Adrenal gland (tissue), 9 donors: ENCODE measurements at regions not wholly inside any gene's neighbourhood (a gene's known extent, or its start where the extent isn't known, plus 50 kb on each side); places are given as distances from the start of the nearest gene placed in this dataset.

ENCODE experiments used
- DNase-seq, 7 donors: peaks; one replicate each; pipeline ENCODE4 v3.0.0-alpha.2; 2019 to 2020
- H3K27ac ChIP-seq, 5 donors: fragments of 200-600 bp; sonication (generic) in 4 of 5; 1 replicate in 3 of 5; 2 replicates in 2 of 5; pipeline versions ENCODE4 v1.5.1 to v1.8.0; 2016 to 2020; ENCODE audit warnings: mild to moderate bottlenecking in 1 of 5
- H3K27me3 ChIP-seq: fragments of 200-600 bp; 2 replicates; pipeline ENCODE4 v1.8.0; 2021
- H3K36me3 ChIP-seq, 2 donors: fragments of 200-600 bp; replicated peaks in 1 of 2; 1 replicate in 1 of 2; 2 replicates in 1 of 2; pipeline versions ENCODE4 v1.5.1 to v1.8.0; 2018 to 2022
- H3K4me1 ChIP-seq, 2 donors: fragments of 200-600 bp; replicated peaks in 1 of 2; 1 replicate in 1 of 2; 2 replicates in 1 of 2; pipeline versions ENCODE4 v1.5.1 to v1.8.0; 2018 to 2021
- H3K4me3 ChIP-seq, 4 donors: fragments of 200-600 bp; sonication (generic) in 3 of 4; one replicate each; pipeline ENCODE4 v1.5.1; 2016 to 2018
- H3K9me3 ChIP-seq, 3 donors: fragments of 200-600 bp; sonication (generic) in 1 of 3; replicated peaks in 1 of 3; 1 replicate in 2 of 3; 2 replicates in 1 of 3; pipeline versions ENCODE4 v1.5.1 to v1.8.0; 2016 to 2021
- POLR2A ChIP-seq, 2 donors: fragments of 450-650 bp; IDR thresholded peaks; one replicate each; pipeline ENCODE4 v1.6.1; 2017; ENCODE audit warnings: antibody characterized with exemption in 2 of 2, mild to moderate bottlenecking in 2 of 2, moderate library complexity in 1 of 2
- WGBS, 4 donors: extraction: QIAGEN DNeasy Blood & Tissue Kit in 2 of 4; methylation state at CpG; one replicate each; pipeline versions ENCODE4 v1.1.5 to v1.1.7; 2013 to 2017; 5-methylcytosine and 5-hydroxymethylcytosine counted together
- intact Hi-C, 2 donors: fragments of 100-400 bp; cut with DNase I; formaldehyde crosslinking; loops; one replicate each; pipeline versions ENCODE4 v1.14.1 to v1.15.0; 2022 to 2023
- TF ChIP-seq, protein P1 (sequence below), 6 experiments: fragments of 450-650 bp in 4 of 6; fragments of 200-600 bp in 2 of 6; sonication (generic) in 1 of 6; IDR thresholded peaks; 1 replicate in 5 of 6; 2 replicates in 1 of 6; pipeline versions ENCODE4 v1.5.1 to v1.8.0; 2016 to 2021; ENCODE audit warnings: antibody characterized with exemption in 6 of 6, mild to moderate bottlenecking in 2 of 6, moderate library complexity in 1 of 6
- donor health status: healthy with polysubstance abuse.
- donor health status: Bipolar disorder and iron deficiency.
- donor health status: DM: yes; HTN: yes; CAD: no.
- donor health status: DM: no; HTN: no; CAD: no.
- donor health status: DM: no; HTN: no; CAD: no.

DNA sequence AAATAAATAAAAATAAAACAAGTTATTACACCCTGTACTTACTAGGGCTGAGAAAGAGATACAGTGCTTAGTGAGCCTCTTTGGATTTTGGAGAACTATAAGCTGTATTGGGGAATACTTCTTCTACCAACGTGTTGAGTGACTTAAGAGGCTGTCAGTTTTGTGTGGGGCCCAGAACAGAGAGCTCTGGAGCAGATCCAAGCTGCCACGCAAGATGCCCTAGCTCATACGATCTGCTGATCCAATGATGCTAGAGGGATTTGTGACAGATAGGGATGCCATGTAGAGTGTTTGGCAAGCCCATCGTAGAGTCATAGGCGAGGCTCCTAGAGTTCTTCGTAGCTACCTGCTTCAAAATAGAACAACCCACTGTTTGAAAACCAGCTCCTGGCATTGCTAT, 60.3 kb upstream of the KLF3 start:
- WGBS, 4 donors = 85 to 94% (median 90%) methylated on average over 6 of the region's 6 CpGs

DNA sequence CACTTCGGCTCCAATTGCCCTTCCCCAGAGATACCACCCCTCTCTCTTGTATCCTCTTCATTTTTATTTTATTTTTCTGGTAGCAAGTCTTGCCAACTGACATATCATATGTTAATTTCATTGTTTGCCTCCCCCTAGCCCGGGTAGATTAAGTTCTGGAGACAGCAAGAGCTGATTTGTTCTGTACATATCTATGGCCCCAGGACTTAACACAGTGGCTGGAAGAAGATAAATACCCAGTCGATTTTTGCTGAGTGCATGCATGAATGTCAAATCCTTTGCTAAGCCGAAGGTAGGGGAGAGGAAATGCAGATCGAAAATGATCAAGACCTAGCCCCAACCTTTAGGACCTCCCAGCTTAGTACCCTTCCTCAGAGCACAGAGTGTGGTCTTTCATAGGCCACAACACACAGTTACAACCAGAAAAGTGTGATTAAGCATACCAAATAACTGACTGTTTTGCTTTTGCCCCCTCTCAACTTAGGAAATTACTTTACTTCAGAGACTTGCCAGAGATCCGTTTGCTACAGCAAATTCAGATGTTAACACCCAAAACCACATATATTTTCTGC, 58.7 kb upstream of the KLF3 start:
- Histone ChIP-seq H3K27ac (no peak overlapping the region), H3K27me3 (no peaks in the 10 kb centered on the region), H3K36me3 (no peaks in the 10 kb centered on the region), H3K4me1 (no peaks in the 10 kb centered on the region), H3K4me3 (no peak overlapping the region), H3K9me3 (no peaks in the 10 kb centered on the region)
- intact Hi-C loops = no loop called here
- 61 to 75% (median 72%) methylated on average over 6 of the region's 6 CpGs for WGBS, 4 donors
- DNase-seq = no peak
- no peak for TF ChIP-seq POLR2A (IDR thresholded peaks at IDR 0.05)
- TF ChIP-seq, protein P1, sequence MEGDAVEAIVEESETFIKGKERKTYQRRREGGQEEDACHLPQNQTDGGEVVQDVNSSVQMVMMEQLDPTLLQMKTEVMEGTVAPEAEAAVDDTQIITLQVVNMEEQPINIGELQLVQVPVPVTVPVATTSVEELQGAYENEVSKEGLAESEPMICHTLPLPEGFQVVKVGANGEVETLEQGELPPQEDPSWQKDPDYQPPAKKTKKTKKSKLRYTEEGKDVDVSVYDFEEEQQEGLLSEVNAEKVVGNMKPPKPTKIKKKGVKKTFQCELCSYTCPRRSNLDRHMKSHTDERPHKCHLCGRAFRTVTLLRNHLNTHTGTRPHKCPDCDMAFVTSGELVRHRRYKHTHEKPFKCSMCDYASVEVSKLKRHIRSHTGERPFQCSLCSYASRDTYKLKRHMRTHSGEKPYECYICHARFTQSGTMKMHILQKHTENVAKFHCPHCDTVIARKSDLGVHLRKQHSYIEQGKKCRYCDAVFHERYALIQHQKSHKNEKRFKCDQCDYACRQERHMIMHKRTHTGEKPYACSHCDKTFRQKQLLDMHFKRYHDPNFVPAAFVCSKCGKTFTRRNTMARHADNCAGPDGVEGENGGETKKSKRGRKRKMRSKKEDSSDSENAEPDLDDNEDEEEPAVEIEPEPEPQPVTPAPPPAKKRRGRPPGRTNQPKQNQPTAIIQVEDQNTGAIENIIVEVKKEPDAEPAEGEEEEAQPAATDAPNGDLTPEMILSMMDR (IDR thresholded peaks at IDR 0.05) = no peak

More for the DNA sequence above, 60.3 kb upstream of the KLF3 start:
- H3K4me1 ChIP-seq = no peaks in the 10 kb centered on the region
- TF ChIP-seq, protein P1 (IDR thresholded peaks at IDR 0.05) = no peak
- TF ChIP-seq POLR2A (IDR thresholded peaks at IDR 0.05) = no peak
- no peaks in the 10 kb centered on the region for H3K27me3 ChIP-seq
- no peaks in the 10 kb centered on the region for H3K9me3 ChIP-seq
- H3K36me3 ChIP-seq = no peaks in the 10 kb centered on the region
- intact Hi-C loops = no loop called here
- H3K4me3 ChIP-seq = no peak overlapping the region
- DNase-seq = no peak
- H3K27ac ChIP-seq = no peak overlapping the region

DNA sequence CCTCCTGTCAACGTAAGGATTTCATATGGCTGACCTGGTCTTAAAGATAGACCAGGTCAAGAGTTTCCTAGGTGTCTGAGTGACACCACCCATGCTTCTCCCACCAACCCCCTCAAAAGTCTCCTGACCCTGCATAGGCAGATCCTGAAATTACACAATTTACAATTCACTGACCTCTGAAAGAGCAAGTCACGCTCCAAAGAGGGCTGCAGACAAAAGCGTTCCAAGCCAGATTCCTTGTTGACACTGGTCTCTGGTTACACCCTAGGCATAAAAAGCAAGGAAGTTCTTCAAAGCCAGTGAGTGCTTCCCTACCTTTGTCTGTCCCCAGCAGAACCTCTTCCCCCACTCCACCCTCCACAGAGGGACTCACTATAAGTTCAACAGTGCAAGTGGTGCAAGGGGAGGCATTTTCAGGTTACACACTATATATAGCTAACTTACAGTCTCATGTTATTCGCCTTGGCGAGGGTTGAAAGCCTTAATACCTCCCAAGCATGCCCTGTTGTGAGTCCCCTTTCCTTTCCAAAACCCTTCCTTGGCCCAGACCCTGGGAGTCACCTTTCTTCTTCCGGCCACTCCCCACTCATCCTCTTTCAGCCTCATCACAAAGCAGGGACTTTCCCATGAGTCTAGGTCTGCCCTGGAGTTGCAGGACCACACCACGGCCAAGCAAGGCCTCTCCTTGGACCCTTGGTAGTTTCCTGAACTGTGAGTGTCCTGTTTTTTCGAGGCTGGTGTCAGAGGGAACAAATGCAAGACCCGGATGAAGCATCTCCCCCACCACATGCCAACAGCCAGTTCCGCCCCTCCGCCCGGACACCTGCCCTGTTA, 58.0 kb upstream of the KLF3 start:
- Histone ChIP-seq H3K36me3 (no peaks in the 10 kb centered on the region), H3K4me3 (no peak overlapping the region), H3K4me1 (no peaks in the 10 kb centered on the region), H3K9me3 (no peaks in the 10 kb centered on the region), H3K27me3 (no peaks in the 10 kb centered on the region), H3K27ac (no peak overlapping the region)
- TF ChIP-seq, protein P1 (IDR thresholded peaks at IDR 0.05) = no peak
- TF ChIP-seq POLR2A (IDR thresholded peaks at IDR 0.05) = no peak
- DNase-seq = no peak
- 85 to 94% (median 87%) methylated on average over 12 of the region's 12 CpGs for WGBS, 4 donors
- intact Hi-C loops = no loop called here

GRCh38 chr4:38606587-38606905, 57.5 kb upstream of the KLF3 start:
- H3K27me3 ChIP-seq = no peaks in the 10 kb centered on the region
- no peaks in the 10 kb centered on the region for H3K9me3 ChIP-seq
- intact Hi-C loops = no loop called here
- H3K4me3 ChIP-seq = no peak overlapping the region
- DNase-seq = no peak
- H3K27ac ChIP-seq = no peak overlapping the region
- TF ChIP-seq, protein P1 (IDR thresholded peaks at IDR 0.05) = no peak
- TF ChIP-seq POLR2A (IDR thresholded peaks at IDR 0.05) = no peak
- H3K4me1 ChIP-seq = peaks cover 0 to 4% of the 10 kb centered on the region in 2 donors
- WGBS, 4 donors = 94 to 95% (median 94%) methylated on average over 8 of the region's 8 CpGs
- no peaks in the 10 kb centered on the region for H3K36me3 ChIP-seq
